Tibial nerve (tissue), 4 donors: ENCODE measurements at regions not wholly inside any gene's neighbourhood (a gene's known extent, or its start where the extent isn't known, plus 50 kb on each side); places are given as distances from the start of the nearest gene placed in this dataset.
"Not testable (repeated sequence)": the region's sequence is repeated elsewhere in the genome, so short reads cannot be mapped to it uniquely, and the experiment has no call there.

ENCODE experiments used
- DNase-seq, 2 donors: peaks; one replicate each; pipeline ENCODE4 v3.0.0-alpha.2; 2019; ENCODE audit warnings: low spot score in 2 of 2
- H3K27ac ChIP-seq, 4 donors: fragments of 200-600 bp; sonication (generic) in 3 of 4; one replicate each; pipeline ENCODE4 v1.5.1; 2017 to 2019; ENCODE audit warnings: mild to moderate bottlenecking in 1 of 4
- H3K27me3 ChIP-seq, 2 donors: fragments of 200-600 bp; sonication (generic) in 1 of 2; one replicate each; pipeline versions ENCODE4 v1.5.1 to v1.6.0; 2017 to 2019
- H3K36me3 ChIP-seq, 3 donors: fragments of 200-600 bp; sonication (generic); one replicate each; pipeline ENCODE4 v1.5.1; 2018 to 2019
- H3K4me1 ChIP-seq, 4 donors: fragments of 200-600 bp; sonication (generic) in 3 of 4; one replicate each; pipeline ENCODE4 v1.5.1; 2017 to 2019
- H3K4me3 ChIP-seq, 4 donors: fragments of 200-600 bp; sonication (generic) in 3 of 4; one replicate each; pipeline ENCODE4 v1.5.1; 2017 to 2019; ENCODE audit warnings: mild to moderate bottlenecking in 1 of 4, moderate library complexity in 1 of 4
- H3K9me3 ChIP-seq, 4 donors: fragments of 200-600 bp; sonication (generic) in 3 of 4; one replicate each; pipeline ENCODE4 v1.5.1; 2017 to 2019
- EP300 ChIP-seq, 2 donors: sonication (generic); formaldehyde crosslinking; IDR thresholded peaks; one replicate each; pipeline ENCODE4 v1.6.1; 2017; ENCODE audit warnings: antibody characterized with exemption in 2 of 2, mild to moderate bottlenecking in 1 of 2
- POLR2A ChIP-seq, 2 donors: fragments of 450-650 bp; IDR thresholded peaks; one replicate each; pipeline ENCODE4 v1.6.1; 2017; ENCODE audit warnings: antibody characterized with exemption in 2 of 2, mild to moderate bottlenecking in 2 of 2, moderate library complexity in 2 of 2
- WGBS, 2 donors: methylation state at CpG; one replicate each; pipeline ENCODE4 v1.1.5; 2018; 5-methylcytosine and 5-hydroxymethylcytosine counted together
- TF ChIP-seq, protein P1 (sequence below), 5 experiments: fragments of 200-600 bp in 3 of 5; fragments of 450-650 bp in 2 of 5; sonication (generic) in 3 of 5; IDR thresholded peaks; one replicate each; pipeline ENCODE4 v1.5.1; 2016 to 2019; ENCODE audit warnings: antibody characterized with exemption in 5 of 5, mild to moderate bottlenecking in 3 of 5, moderate library complexity in 2 of 5

DNA sequence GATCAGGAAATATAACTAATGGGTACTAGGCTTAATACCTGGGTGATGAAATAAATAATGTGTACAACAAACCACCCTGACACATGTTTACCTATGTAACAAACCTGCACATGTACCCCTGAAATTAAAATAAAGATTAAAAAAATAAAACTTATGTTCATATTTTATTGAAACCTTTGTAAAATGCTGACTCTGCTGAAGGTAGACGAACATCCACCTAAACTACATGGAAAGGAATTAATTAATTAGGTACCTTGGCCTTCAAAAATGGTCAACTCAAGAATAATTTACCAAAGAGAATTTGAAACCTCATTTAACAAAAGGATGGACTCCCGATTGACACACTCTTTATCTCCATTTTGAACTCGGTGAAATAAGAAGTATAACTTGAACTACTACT lies 152.3 kb upstream of the OR13F1 start:
- H3K9me3 ChIP-seq: no peaks in the 10 kb centered on the region
- DNase-seq: no peak
- no peaks in the 10 kb centered on the region for H3K36me3 ChIP-seq
- no peaks in the 10 kb centered on the region for H3K27me3 ChIP-seq
- TF ChIP-seq POLR2A (IDR thresholded peaks at IDR 0.05) (no peak), EP300 (IDR thresholded peaks at IDR 0.05) (no peak)
- TF ChIP-seq, protein P1, sequence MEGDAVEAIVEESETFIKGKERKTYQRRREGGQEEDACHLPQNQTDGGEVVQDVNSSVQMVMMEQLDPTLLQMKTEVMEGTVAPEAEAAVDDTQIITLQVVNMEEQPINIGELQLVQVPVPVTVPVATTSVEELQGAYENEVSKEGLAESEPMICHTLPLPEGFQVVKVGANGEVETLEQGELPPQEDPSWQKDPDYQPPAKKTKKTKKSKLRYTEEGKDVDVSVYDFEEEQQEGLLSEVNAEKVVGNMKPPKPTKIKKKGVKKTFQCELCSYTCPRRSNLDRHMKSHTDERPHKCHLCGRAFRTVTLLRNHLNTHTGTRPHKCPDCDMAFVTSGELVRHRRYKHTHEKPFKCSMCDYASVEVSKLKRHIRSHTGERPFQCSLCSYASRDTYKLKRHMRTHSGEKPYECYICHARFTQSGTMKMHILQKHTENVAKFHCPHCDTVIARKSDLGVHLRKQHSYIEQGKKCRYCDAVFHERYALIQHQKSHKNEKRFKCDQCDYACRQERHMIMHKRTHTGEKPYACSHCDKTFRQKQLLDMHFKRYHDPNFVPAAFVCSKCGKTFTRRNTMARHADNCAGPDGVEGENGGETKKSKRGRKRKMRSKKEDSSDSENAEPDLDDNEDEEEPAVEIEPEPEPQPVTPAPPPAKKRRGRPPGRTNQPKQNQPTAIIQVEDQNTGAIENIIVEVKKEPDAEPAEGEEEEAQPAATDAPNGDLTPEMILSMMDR (IDR thresholded peaks at IDR 0.05): no peak
- H3K4me1 ChIP-seq: no peaks in the 10 kb centered on the region
- H3K27ac ChIP-seq: no peak overlapping the region
- H3K4me3 ChIP-seq: no peak overlapping the region
- 82 to 92% methylated on average over 3 of the region's 3 CpGs for WGBS, 2 donors

DNA sequence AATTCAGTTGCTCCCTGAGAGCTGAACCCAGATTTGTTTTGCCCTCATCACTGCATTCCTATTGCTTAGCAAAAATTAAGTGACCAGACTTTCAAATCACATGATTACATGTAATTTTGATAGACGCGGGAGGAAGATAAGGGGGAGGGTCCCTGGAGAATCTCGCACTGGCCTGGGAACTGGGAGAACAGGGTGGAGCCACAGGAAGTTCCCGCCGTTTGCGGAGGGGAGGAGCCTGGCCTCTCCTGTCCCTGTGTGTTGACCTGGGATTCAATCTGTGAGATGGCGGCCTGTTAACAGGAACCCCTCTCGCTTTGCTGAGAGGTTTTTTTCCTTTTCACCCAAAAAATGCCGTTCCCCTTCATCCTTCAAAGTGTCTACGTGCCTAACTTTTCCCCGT lies 142.9 kb upstream of the OR13F1 start:
- Histone ChIP-seq H3K4me1 (no peaks in the 10 kb centered on the region), H3K27me3 (no peaks in the 10 kb centered on the region), H3K27ac (no peak overlapping the region), H3K4me3 (no peak overlapping the region), H3K9me3 (peaks cover 0 to 5% (median 0%) of the 10 kb centered on the region in 4 donors), H3K36me3 (no peaks in the 10 kb centered on the region)
- DNase-seq: no peak
- TF ChIP-seq, protein P1 (IDR thresholded peaks at IDR 0.05): no peak
- TF ChIP-seq EP300 (IDR thresholded peaks at IDR 0.05): no peak
- TF ChIP-seq POLR2A (IDR thresholded peaks at IDR 0.05): no peak
- 81 to 89% methylated on average over 11 of the region's 11 CpGs for WGBS, 2 donors

DNA sequence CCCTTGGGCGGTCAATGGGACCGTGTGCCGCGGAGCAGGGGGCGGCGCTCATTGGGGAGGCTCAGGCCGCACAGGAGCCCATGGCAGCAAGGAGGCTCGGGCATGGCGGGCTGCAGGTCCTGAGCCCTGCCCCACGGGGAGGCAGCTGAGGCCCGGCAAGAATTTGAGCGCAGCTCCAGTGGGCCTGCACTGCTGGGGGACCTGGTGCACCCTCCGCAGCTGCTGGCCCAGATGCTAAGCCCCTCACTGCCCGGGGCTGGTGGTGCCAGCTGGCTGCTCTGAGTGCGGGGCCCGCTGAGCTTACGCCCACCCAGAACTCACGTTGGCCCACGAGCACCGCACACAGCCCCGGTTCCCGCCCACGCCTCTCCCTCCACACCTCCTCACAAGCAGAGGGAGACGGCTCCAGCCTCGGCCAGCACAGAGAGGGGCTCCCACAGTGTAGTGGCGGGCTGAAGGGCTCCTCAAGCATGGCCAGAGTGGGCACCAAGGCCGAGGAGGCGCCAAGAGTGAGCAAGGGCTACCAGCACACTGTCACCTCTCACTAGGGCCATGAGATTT lies 141.1 kb upstream of the OR13F1 start:
- WGBS, 2 donors: 97% methylated on average over 23 to 24 of the region's 28 CpGs

DNA sequence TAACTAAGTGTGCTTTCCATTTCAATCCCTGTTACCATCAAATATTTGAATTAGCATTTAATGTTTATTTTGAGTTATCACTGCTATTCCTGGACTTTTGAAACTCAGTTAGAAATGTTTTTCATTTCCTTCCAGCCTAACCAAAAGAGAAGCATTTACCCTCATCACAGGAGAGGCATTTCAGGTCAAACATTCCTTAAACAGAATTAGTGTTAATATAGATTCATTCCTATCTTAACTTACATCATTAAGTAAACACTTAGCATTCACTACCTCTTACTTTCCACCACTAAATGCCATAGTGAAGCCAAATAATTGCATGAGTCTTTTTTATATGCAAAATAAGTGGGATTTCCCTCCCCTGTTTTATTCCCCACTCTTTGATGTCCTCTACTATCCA lies 136.6 kb upstream of the OR13F1 start:
- no peaks in the 10 kb centered on the region for H3K36me3 ChIP-seq
- H3K9me3 ChIP-seq: peaks cover 0 to 5% (median 0%) of the 10 kb centered on the region in 4 donors

More for the DNA sequence above, 141.1 kb upstream of the OR13F1 start:
- H3K27ac ChIP-seq: no peak overlapping the region
- H3K36me3 ChIP-seq: no peaks in the 10 kb centered on the region
- H3K4me1 ChIP-seq: no peaks in the 10 kb centered on the region
- no peaks in the 10 kb centered on the region for H3K27me3 ChIP-seq
- no peak overlapping the region for H3K4me3 ChIP-seq
- peaks cover 0 to 5% (median 0%) of the 10 kb centered on the region in 4 donors for H3K9me3 ChIP-seq
- TF ChIP-seq EP300 (IDR thresholded peaks at IDR 0.05) (no peak), POLR2A (IDR thresholded peaks at IDR 0.05) (no peak)
- TF ChIP-seq, protein P1 (IDR thresholded peaks at IDR 0.05): no peak
- no peak for DNase-seq

DNA sequence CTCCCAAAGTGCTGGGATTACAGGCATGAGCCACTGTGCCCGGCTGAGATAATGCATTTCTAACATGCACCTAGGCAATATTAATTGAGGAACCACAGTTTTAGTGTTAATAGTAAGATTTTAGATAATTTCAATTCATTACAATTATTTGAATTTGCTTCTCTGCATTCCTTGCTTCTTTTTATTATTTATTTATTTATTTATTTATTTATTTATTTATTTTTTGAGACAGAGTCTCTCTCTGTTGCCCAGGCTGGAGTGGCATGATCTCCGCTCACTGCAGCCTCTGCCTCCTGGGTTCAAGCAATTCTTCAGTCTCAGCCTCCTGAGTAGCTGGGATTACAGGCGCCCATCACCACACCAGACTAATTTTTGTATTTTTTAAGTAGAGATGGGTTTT lies 135.7 kb upstream of the OR13F1 start:
- not testable (repeated sequence) for H3K36me3 ChIP-seq, H3K9me3 ChIP-seq, H3K4me1 ChIP-seq, H3K27ac ChIP-seq, DNase-seq, H3K27me3 ChIP-seq, H3K4me3 ChIP-seq
- WGBS, 2 donors: 92 to 98% methylated on average over 3 of the region's 3 CpGs

More for the DNA sequence above, 136.6 kb upstream of the OR13F1 start:
- no peaks in the 10 kb centered on the region for H3K4me1 ChIP-seq
- no peak for DNase-seq
- H3K4me3 ChIP-seq: no peak overlapping the region
- H3K27me3 ChIP-seq: no peaks in the 10 kb centered on the region
- no peak overlapping the region for H3K27ac ChIP-seq
- TF ChIP-seq POLR2A (IDR thresholded peaks at IDR 0.05): no peak
- TF ChIP-seq EP300 (IDR thresholded peaks at IDR 0.05): no peak
- TF ChIP-seq, protein P1 (IDR thresholded peaks at IDR 0.05): no peak

DNA sequence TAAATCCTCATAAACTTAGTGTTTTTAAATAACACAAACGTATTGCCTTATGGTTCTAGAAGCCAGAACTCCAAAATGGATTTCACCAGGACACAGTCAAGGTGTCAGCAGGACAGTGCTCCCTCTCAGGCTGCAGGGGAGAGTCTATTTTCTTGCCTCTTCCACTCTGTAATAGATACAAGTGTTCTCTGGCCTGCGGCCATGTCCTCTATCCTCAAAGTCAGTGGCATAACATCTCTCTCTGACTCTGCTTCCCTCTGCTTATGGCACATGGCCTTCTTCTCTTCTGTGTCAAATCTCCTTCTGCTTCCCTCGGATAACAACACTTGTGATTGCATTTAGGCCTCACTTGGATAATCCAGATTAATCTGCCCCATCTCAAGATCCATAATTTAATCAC lies 129.4 kb upstream of the OR13F1 start:
- no peaks in the 10 kb centered on the region for H3K9me3 ChIP-seq
- TF ChIP-seq EP300 (IDR thresholded peaks at IDR 0.05): no peak
- TF ChIP-seq, protein P1 (IDR thresholded peaks at IDR 0.05): no peak
- no peak overlapping the region for H3K4me3 ChIP-seq
- H3K27ac ChIP-seq: no peak overlapping the region
- no peaks in the 10 kb centered on the region for H3K27me3 ChIP-seq
- DNase-seq: no peak
- no peaks in the 10 kb centered on the region for H3K36me3 ChIP-seq
- WGBS, 2 donors: 69 to 80% methylated on average over 3 of the region's 3 CpGs
- H3K4me1 ChIP-seq: no peaks in the 10 kb centered on the region
